ENCODE measurements at regions not wholly inside any gene's neighbourhood (a gene's known extent, or its start where the extent isn't known, plus 50 kb on each side); places are given as distances from the start of the nearest gene placed in this dataset.

DNA sequence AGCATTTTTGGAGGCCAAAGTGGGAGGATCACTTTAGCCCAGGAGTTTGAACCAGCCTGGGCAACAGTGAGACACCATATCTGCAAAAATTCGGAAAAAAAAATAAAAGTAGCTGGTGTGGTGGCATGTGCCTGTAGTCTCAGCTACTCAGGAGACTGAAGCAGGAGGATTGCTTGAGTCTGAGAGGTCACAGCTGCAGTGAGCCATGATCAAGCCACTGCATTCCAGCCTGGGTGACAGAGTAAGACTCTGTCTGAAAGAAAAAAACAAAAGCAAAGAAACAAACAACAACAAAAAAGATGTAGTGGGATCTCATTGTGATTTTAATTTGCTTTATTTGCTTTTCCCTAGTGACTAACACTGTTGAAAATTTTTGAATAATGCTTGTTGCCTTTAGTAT lies 394.7 kb upstream of the KLHL1 start:
- TF ChIP-seq, protein P1, sequence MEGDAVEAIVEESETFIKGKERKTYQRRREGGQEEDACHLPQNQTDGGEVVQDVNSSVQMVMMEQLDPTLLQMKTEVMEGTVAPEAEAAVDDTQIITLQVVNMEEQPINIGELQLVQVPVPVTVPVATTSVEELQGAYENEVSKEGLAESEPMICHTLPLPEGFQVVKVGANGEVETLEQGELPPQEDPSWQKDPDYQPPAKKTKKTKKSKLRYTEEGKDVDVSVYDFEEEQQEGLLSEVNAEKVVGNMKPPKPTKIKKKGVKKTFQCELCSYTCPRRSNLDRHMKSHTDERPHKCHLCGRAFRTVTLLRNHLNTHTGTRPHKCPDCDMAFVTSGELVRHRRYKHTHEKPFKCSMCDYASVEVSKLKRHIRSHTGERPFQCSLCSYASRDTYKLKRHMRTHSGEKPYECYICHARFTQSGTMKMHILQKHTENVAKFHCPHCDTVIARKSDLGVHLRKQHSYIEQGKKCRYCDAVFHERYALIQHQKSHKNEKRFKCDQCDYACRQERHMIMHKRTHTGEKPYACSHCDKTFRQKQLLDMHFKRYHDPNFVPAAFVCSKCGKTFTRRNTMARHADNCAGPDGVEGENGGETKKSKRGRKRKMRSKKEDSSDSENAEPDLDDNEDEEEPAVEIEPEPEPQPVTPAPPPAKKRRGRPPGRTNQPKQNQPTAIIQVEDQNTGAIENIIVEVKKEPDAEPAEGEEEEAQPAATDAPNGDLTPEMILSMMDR (conservative IDR thresholded peaks at IDR 0.05; ENCODE audit: low read depth, low read length), result no peak
- no peak for TF ChIP-seq EZH2 (IDR thresholded peaks at IDR 0.05; ENCODE audit: low read length, unreplicated experiment)
- TF ChIP-seq EZH2phosphoT487 (IDR thresholded peaks at IDR 0.05; ENCODE audit: borderline replicate concordance, low read length), result no peak
